ENCODE measurements at regions not wholly inside any gene's neighbourhood (a gene's known extent, or its start where the extent isn't known, plus 50 kb on each side); places are given as distances from the start of the nearest gene placed in this dataset.

GRCh38 chr9:134271338-134272301 lies 54.6 kb upstream of the RXRA start:
- H3K36me3 ChIP-seq: no peaks in the 10 kb centered on the region
- H3K27me3 ChIP-seq: peaks cover 0 to 80% of the 10 kb centered on the region in 2 donors
- no peak overlapping the region for H3K27ac ChIP-seq
- H3K9me3 ChIP-seq: no peaks in the 10 kb centered on the region
- no peaks in the 10 kb centered on the region for H3K4me1 ChIP-seq
- TF ChIP-seq, protein P1, sequence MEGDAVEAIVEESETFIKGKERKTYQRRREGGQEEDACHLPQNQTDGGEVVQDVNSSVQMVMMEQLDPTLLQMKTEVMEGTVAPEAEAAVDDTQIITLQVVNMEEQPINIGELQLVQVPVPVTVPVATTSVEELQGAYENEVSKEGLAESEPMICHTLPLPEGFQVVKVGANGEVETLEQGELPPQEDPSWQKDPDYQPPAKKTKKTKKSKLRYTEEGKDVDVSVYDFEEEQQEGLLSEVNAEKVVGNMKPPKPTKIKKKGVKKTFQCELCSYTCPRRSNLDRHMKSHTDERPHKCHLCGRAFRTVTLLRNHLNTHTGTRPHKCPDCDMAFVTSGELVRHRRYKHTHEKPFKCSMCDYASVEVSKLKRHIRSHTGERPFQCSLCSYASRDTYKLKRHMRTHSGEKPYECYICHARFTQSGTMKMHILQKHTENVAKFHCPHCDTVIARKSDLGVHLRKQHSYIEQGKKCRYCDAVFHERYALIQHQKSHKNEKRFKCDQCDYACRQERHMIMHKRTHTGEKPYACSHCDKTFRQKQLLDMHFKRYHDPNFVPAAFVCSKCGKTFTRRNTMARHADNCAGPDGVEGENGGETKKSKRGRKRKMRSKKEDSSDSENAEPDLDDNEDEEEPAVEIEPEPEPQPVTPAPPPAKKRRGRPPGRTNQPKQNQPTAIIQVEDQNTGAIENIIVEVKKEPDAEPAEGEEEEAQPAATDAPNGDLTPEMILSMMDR (IDR thresholded peaks at IDR 0.05): no peak
- DNase-seq: no peak
- intact Hi-C loops (cut with DNase I; ENCODE audit: low total_unique reads): no loop called here
- H3K4me3 ChIP-seq: no peak overlapping the region

DNA sequence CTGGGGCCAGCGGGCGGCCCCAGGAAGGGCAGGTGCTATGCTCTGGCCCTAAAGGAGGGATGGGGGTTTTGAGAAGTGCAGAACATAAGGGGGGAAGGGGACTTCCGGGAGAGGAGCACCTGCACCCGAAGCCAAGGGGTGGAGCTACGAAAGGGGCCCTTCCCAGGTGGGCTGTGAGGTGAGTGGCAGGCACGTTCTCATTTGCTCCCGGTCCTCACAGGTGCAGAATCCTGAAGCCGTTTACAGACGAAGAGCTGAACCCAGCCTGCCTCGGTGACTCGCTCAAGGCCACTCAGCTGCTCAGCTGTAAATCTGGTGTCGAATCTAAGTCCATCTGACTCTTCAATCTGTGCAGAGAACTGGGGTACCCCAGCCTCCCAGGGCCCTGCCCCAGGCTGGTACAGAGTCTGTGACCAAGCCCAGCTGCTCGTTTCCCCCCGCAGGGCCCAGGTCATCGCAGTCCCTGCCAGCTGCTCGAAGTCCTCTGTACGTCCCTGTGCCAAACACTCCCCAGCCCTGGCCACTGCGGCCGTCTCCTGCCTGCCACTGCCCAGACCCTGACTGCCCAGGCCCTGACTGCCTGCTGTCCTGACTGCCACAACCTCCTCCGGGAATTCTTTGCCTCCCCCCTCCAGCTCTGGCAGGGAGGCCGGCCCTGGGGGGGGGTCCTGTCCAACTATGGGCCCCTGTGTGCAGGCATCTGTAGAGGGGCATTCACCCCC lies 53.8 kb upstream of the RXRA start:
- H3K4me3 ChIP-seq: no peak overlapping the region
- peaks cover 0 to 87% of the 10 kb centered on the region in 2 donors for H3K27me3 ChIP-seq
- H3K4me1 ChIP-seq: no peaks in the 10 kb centered on the region
- H3K36me3 ChIP-seq: no peaks in the 10 kb centered on the region
- no peaks in the 10 kb centered on the region for H3K9me3 ChIP-seq
- TF ChIP-seq, protein P1 (IDR thresholded peaks at IDR 0.05): no peak
- no peak for DNase-seq
- no peak overlapping the region for H3K27ac ChIP-seq
- intact Hi-C loops (cut with DNase I; ENCODE audit: low total_unique reads): no loop called here

DNA sequence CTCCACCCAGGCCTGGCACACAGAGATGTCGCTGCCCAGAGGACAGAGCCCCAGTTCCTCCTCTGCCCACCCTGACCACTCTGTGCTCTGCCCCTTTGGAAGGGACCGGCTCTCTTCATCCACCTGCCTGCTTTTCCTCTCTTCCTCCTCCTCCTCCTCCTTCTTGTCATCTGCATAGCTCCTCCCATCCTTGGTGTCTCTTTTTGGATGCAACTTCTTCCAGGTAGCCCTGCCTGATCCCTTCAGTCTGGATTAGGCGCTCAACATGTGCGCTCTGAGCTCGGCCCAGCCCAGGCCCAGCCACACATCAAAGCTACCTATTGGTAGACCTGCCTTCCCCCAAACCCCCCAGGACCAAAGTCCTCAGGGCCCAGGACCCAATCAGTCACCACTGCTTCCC lies 52.6 kb upstream of the RXRA start:
- DNase-seq: no peak
- H3K36me3 ChIP-seq: no peaks in the 10 kb centered on the region
- peaks cover 0 to 7% (median 0%) of the 10 kb centered on the region in 3 donors for H3K9me3 ChIP-seq
- no peaks in the 10 kb centered on the region for H3K4me1 ChIP-seq
- intact Hi-C loops (cut with DNase I; ENCODE audit: low total_unique reads): no loop called here
- TF ChIP-seq, protein P1 (IDR thresholded peaks at IDR 0.05): no peak
- no peak overlapping the region for H3K4me3 ChIP-seq
- H3K27ac ChIP-seq: no peak overlapping the region
- H3K27me3 ChIP-seq: peaks cover 0 to 87% of the 10 kb centered on the region in 2 donors

- intact Hi-C loops (cut with DNase I; ENCODE audit: low total_unique reads): no loop called here
- Histone ChIP-seq H3K27ac (no peak overlapping the region), H3K4me3 (no peak overlapping the region), H3K27me3 (peaks cover 0 to 76% of the 10 kb centered on the region in 2 donors), H3K36me3 (no peaks in the 10 kb centered on the region), H3K9me3 (peaks cover 0 to 7% (median 0%) of the 10 kb centered on the region in 3 donors), H3K4me1 (no peaks in the 10 kb centered on the region)
- no peak for DNase-seq
- TF ChIP-seq, protein P1 (IDR thresholded peaks at IDR 0.05): no peak
Measured at GRCh38 chr9:134275375-134275774, 50.9 kb upstream of the RXRA start.

DNA sequence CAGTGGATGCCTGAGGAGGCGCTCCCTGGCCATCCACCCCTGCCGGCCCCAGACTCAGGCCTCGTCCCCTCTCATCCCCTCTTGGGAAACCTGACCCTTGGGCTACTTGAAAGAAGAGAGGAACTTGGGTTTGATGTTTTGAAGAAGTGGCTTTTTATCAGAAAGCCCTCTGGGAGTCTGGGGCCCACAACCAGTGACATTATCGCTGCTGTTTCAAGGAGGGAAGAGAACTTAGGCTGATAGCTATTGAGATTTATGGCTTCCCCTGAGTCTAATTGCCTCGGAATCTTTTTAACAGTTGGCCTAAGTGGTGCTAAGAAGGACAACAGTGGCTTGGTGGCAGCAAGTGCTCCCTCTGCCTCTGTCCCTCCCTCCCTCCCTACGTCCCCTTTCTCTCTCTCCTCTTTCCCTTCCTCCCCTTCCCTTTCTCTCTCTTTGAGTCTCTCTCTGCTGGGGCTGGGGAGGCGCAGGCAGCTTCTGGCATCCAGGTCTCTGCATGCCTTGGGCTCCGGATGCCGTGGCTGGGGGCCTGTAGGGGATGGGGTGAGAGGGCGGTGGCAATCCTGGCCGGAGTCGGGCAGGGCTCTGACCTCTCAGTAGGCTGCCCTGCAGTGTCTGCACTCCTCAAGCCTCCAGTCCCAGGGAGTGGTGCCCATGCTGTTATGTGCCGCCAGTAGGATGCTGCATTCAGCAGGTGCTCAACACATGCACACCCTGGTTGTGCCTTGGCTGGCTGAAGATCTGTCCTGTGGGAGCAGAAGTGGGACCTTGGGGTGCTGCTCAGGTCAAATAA lies 49.6 kb upstream of the RXRA start:
- H3K27ac ChIP-seq: no peak overlapping the region
- no peaks in the 10 kb centered on the region for H3K4me1 ChIP-seq
- peaks cover 0 to 64% of the 10 kb centered on the region in 2 donors for H3K27me3 ChIP-seq
- no peaks in the 10 kb centered on the region for H3K36me3 ChIP-seq
- H3K9me3 ChIP-seq: peaks cover 0 to 7% (median 0%) of the 10 kb centered on the region in 3 donors
- intact Hi-C loops (cut with DNase I; ENCODE audit: low total_unique reads): no loop called here
- H3K4me3 ChIP-seq: no peak overlapping the region
- TF ChIP-seq, protein P1 (IDR thresholded peaks at IDR 0.05): no peak
- no peak for DNase-seq
